Stimulated activated CD8-positive, alpha-beta memory T cell treated with anti-CD3 and anti-CD28 coated beads, Interleukin-4, amount 100 ng/mL, for 48 hours (primary cell): ENCODE measurements at regions not wholly inside any gene's neighbourhood (a gene's known extent, or its start where the extent isn't known, plus 50 kb on each side); places are given as distances from the start of the nearest gene placed in this dataset.
"Not testable (repeated sequence)": the region's sequence is repeated elsewhere in the genome, so short reads cannot be mapped to it uniquely, and the experiment has no call there.

Source experiments
- DNase-seq: peaks from one replicate; pipeline ENCODE4 v3.0.0-alpha.2; 2020

- no peak for DNase-seq
Measured at GRCh38 chr3:144662729-144663128, 691.1 kb downstream of the DIPK2A start.

- no peak for DNase-seq
Measured at GRCh38 chr3:144663456-144664436, 692.1 kb downstream of the DIPK2A start.

- no peak for DNase-seq
Measured at GRCh38 chr3:144665567-144666053, 694.0 kb downstream of the DIPK2A start.

- DNase-seq = no peak
Measured at GRCh38 chr3:144670571-144670970, 698.9 kb downstream of the DIPK2A start.

- DNase-seq = no peak
Measured at GRCh38 chr3:144677103-144677502, 705.5 kb downstream of the DIPK2A start.

GRCh38 chr3:144683065-144683464, 711.4 kb downstream of the DIPK2A start:
- no peak for DNase-seq

- DNase-seq = no peak
Measured at GRCh38 chr3:144687862-144688261, 716.2 kb downstream of the DIPK2A start.

- no peak for DNase-seq
Measured at GRCh38 chr3:144692488-144692887, 720.9 kb downstream of the DIPK2A start.

GRCh38 chr3:144708437-144708836, 736.8 kb downstream of the DIPK2A start:
- no peak for DNase-seq

- DNase-seq = no peak
Measured at GRCh38 chr3:144737281-144737680, 765.7 kb downstream of the DIPK2A start.

- DNase-seq = no peak
Measured at GRCh38 chr3:144743225-144743668, 771.6 kb downstream of the DIPK2A start.

GRCh38 chr3:144744473-144744872, 772.9 kb downstream of the DIPK2A start:
- DNase-seq = no peak

GRCh38 chr3:144746631-144747030, 775.0 kb downstream of the DIPK2A start:
- no peak for DNase-seq

- DNase-seq = not testable (repeated sequence)
Measured at GRCh38 chr3:144749536-144750253, 778.1 kb downstream of the DIPK2A start.

- no peak for DNase-seq
Measured at GRCh38 chr3:144754076-144754783, 782.6 kb downstream of the DIPK2A start.

GRCh38 chr3:144756704-144757440, 785.2 kb downstream of the DIPK2A start:
- no peak for DNase-seq

- no peak for DNase-seq
Measured at GRCh38 chr3:144760831-144761230, 789.2 kb downstream of the DIPK2A start.

- no peak for DNase-seq
Measured at GRCh38 chr3:144762091-144762490, 790.5 kb downstream of the DIPK2A start.

- DNase-seq = no peak
Measured at GRCh38 chr3:144763878-144764454, 792.3 kb downstream of the DIPK2A start.

GRCh38 chr3:144770281-144770680, 798.7 kb downstream of the DIPK2A start:
- DNase-seq = no peak

GRCh38 chr3:144770915-144771351, 799.3 kb downstream of the DIPK2A start:
- no peak for DNase-seq

GRCh38 chr3:144771381-144771870, 799.8 kb downstream of the DIPK2A start:
- DNase-seq = no peak
